ENCODE measurements at regions not wholly inside any gene's neighbourhood (a gene's known extent, or its start where the extent isn't known, plus 50 kb on each side); places are given as distances from the start of the nearest gene placed in this dataset.

- H3K4me2 ChIP-seq = no peak overlapping the region
- no peak overlapping the region for H3K4me3 ChIP-seq
- DNase-seq (ENCODE audit: low spot score) = no peak
- H3K9me2 ChIP-seq (replicated peaks; ENCODE audit: insufficient read depth) = no peaks in the 10 kb centered on the region
- H3K79me2 ChIP-seq = no peaks in the 10 kb centered on the region
- no peaks in the 10 kb centered on the region for H3K4me1 ChIP-seq (ENCODE audit: insufficient read depth)
- H4K20me1 ChIP-seq (ENCODE audit: insufficient read depth, poor library complexity, severe bottlenecking) = no peaks in the 10 kb centered on the region
- H2AFZ ChIP-seq = no peak overlapping the region
- no peaks in the 10 kb centered on the region for H3K36me3 ChIP-seq (replicated peaks; ENCODE audit: insufficient read depth, low read depth)
- no peaks in the 10 kb centered on the region for H3K27me3 ChIP-seq
- no peak overlapping the region for H3K27ac ChIP-seq
- H3K9me3 ChIP-seq (ENCODE audit: low read depth) = no peaks in the 10 kb centered on the region
- no peak for TF ChIP-seq EZH2 (IDR thresholded peaks at IDR 0.05; ENCODE audit: borderline replicate concordance)
- TF ChIP-seq CTCF (IDR thresholded peaks at IDR 0.05; ENCODE audit: poor library complexity) = no peak
- TF ChIP-seq EZH2phosphoT487 (IDR thresholded peaks at IDR 0.05; ENCODE audit: low read depth, severe bottlenecking, unreplicated experiment) = no peak
Measured at GRCh38 chr5:56552612-56553268, 262.6 kb upstream of the MAP3K1 start.

DNA sequence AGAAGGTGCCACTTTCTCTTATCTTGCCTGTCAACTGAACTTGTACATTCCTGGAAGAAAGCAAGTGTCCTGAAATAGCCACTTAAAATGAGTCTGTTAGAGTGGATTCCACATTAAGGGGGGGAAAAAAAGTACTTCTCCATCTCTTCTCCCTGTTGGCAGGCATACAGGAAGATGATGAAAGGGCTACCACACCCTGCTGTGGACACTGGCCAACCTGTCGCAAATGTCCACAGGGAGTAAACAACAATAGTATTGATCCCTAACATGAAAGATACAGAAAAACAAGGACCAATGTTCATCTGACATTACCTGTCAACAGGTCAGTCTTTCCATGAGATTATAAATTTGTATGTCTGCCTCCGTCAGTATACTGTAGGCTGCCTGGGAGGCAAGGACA lies 265.1 kb upstream of the MAP3K1 start:
- Histone ChIP-seq H3K4me1 (ENCODE audit: insufficient read depth) (no peaks in the 10 kb centered on the region), H4K20me1 (ENCODE audit: insufficient read depth, poor library complexity, severe bottlenecking) (no peaks in the 10 kb centered on the region), H3K4me3 (no peak overlapping the region), H3K79me2 (no peaks in the 10 kb centered on the region), H3K27me3 (no peaks in the 10 kb centered on the region), H3K36me3 (replicated peaks; ENCODE audit: insufficient read depth, low read depth) (no peaks in the 10 kb centered on the region), H3K9me3 (ENCODE audit: low read depth) (no peaks in the 10 kb centered on the region), H3K27ac (no peak overlapping the region), H3K4me2 (no peak overlapping the region), H2AFZ (no peak overlapping the region), H3K9me2 (replicated peaks; ENCODE audit: insufficient read depth) (no peaks in the 10 kb centered on the region)
- WGBS (ENCODE audit: low lambda C conversion rate, missing lambda C conversion rate) = 87% methylated on average over 2 of the region's 2 CpGs
- DNase-seq (ENCODE audit: low spot score) = no peak
- no peak for TF ChIP-seq CTCF (IDR thresholded peaks at IDR 0.05; ENCODE audit: poor library complexity)
- no peak for TF ChIP-seq EZH2 (IDR thresholded peaks at IDR 0.05; ENCODE audit: borderline replicate concordance)

GRCh38 chr5:56549096-56549886 lies 266.1 kb upstream of the MAP3K1 start:
- WGBS (ENCODE audit: low lambda C conversion rate, missing lambda C conversion rate) = 94% methylated on average over 3 of the region's 3 CpGs
- H3K4me2 ChIP-seq = no peak overlapping the region
- H3K4me1 ChIP-seq (ENCODE audit: insufficient read depth) = no peaks in the 10 kb centered on the region
- no peak overlapping the region for H3K27ac ChIP-seq
- no peaks in the 10 kb centered on the region for H3K9me3 ChIP-seq (ENCODE audit: low read depth)
- no peaks in the 10 kb centered on the region for H3K27me3 ChIP-seq
- no peaks in the 10 kb centered on the region for H4K20me1 ChIP-seq (ENCODE audit: insufficient read depth, poor library complexity, severe bottlenecking)
- TF ChIP-seq EZH2phosphoT487 (IDR thresholded peaks at IDR 0.05; ENCODE audit: low read depth, severe bottlenecking, unreplicated experiment) (no peak), CTCF (IDR thresholded peaks at IDR 0.05; ENCODE audit: poor library complexity) (no peak), EZH2 (IDR thresholded peaks at IDR 0.05; ENCODE audit: borderline replicate concordance) (no peak)
- H3K79me2 ChIP-seq = no peaks in the 10 kb centered on the region
- H3K4me3 ChIP-seq = no peak overlapping the region
- no peak for DNase-seq (ENCODE audit: low spot score)
- H2AFZ ChIP-seq = no peak overlapping the region
- no peaks in the 10 kb centered on the region for H3K36me3 ChIP-seq (replicated peaks; ENCODE audit: insufficient read depth, low read depth)
- H3K9me2 ChIP-seq (replicated peaks; ENCODE audit: insufficient read depth) = no peaks in the 10 kb centered on the region
